ENCODE measurements at regions not wholly inside any gene's neighbourhood (a gene's known extent, or its start where the extent isn't known, plus 50 kb on each side); places are given as distances from the start of the nearest gene placed in this dataset.

DNA sequence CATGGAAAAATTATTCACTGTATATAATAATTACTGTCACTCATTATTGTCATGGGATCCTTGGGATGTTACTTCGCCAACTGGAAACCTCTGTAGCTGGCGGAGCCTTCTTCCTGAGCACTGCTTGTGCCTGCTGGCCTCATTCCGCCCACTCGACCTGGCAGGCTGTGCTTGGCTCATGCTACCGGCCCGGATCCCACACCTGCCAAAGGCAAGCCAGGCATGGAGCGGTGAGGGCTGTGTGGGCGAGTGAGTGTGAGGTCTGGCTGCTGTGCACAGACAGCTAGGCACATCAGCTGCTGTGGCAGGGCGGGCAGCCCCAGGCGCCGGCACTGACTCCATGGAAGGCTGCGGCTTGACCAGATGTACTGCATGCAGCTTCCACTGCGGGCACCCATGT is 78.4 kb downstream of the DISP1 start:
- ChIA-PET POLR2A (no interaction called here), CTCF (no interaction called here)
- H3K4me2 ChIP-seq, result no peak overlapping the region
- peaks cover 13% of the 10 kb centered on the region; the same call in 2 of the 3 replicates for H3K4me1 ChIP-seq
- DNase-seq (ENCODE audit: low read depth in 1 of 2, low spot score in 1 of 2) (no peak), FAIRE-seq (no peak), ATAC-seq (no peak)
- WGBS (ENCODE audit: missing lambda C conversion rate), result 84% methylated on average over 7 of the region's 13 CpGs
- H3K4me3 ChIP-seq, result no peak overlapping the region
- no peaks in the 10 kb centered on the region for H3K9me3 ChIP-seq
- TF ChIP-seq FOXS1 (CRISPR knock-in tag; IDR thresholded peaks at IDR 0.05) (no peak), HMGXB4 (CRISPR knock-in tag; IDR thresholded peaks at IDR 0.05; ENCODE audit: borderline replicate concordance) (no peak), ESRRA (IDR thresholded peaks at IDR 0.05; ENCODE audit: borderline replicate concordance, low read length) (no peak), ZFP36 (IDR thresholded peaks at IDR 0.05; ENCODE audit: borderline replicate concordance, partially characterized antibody) (no peak)
- TF ChIP-seq, protein P1, sequence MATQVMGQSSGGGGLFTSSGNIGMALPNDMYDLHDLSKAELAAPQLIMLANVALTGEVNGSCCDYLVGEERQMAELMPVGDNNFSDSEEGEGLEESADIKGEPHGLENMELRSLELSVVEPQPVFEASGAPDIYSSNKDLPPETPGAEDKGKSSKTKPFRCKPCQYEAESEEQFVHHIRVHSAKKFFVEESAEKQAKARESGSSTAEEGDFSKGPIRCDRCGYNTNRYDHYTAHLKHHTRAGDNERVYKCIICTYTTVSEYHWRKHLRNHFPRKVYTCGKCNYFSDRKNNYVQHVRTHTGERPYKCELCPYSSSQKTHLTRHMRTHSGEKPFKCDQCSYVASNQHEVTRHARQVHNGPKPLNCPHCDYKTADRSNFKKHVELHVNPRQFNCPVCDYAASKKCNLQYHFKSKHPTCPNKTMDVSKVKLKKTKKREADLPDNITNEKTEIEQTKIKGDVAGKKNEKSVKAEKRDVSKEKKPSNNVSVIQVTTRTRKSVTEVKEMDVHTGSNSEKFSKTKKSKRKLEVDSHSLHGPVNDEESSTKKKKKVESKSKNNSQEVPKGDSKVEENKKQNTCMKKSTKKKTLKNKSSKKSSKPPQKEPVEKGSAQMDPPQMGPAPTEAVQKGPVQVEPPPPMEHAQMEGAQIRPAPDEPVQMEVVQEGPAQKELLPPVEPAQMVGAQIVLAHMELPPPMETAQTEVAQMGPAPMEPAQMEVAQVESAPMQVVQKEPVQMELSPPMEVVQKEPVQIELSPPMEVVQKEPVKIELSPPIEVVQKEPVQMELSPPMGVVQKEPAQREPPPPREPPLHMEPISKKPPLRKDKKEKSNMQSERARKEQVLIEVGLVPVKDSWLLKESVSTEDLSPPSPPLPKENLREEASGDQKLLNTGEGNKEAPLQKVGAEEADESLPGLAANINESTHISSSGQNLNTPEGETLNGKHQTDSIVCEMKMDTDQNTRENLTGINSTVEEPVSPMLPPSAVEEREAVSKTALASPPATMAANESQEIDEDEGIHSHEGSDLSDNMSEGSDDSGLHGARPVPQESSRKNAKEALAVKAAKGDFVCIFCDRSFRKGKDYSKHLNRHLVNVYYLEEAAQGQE (IDR thresholded peaks at IDR 0.05), result no peak
- no peak overlapping the region for H3K27ac ChIP-seq

DNA sequence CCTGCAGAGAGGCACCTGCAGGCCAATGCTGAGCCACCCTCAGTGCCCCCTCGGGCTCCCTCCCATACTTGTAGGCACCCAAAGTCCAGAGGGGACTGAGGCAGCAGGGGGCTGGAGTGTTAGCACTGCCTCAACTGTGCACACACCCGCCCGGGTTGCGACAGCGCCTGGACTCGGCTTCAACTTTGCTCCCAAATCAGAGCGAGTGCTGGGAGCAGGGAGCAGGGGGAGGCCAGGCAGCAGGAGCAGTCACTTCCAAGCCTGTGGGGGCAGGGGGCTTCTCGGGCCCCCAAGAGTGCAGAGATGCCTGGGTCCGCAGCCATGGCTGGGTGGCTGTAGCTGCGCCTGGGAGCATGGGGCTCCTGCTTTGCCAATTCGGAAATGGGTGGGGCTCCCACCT is 79.5 kb downstream of the DISP1 start:
- ATAC-seq (no peak), DNase-seq (ENCODE audit: low read depth in 1 of 2, low spot score in 1 of 2) (no peak), FAIRE-seq (no peak)
- Histone ChIP-seq H3K9me3 (no peaks in the 10 kb centered on the region), H3K27ac (no peak overlapping the region), H3K4me1 (peaks cover 13% of the 10 kb centered on the region; the same call in 2 of the 3 replicates), H3K4me2 (no peak overlapping the region), H3K4me3 (no peak overlapping the region)
- no peak for TF ChIP-seq HEYL (CRISPR knock-in tag; IDR thresholded peaks at IDR 0.05)
- TF ChIP-seq RAD21 (conservative IDR thresholded peaks at IDR 0.05 in 1 of 2, IDR thresholded peaks at IDR 0.05 in 1 of 2), result no peak
- no peak for TF ChIP-seq HOXB13 (CRISPR knock-in tag; IDR thresholded peaks at IDR 0.05; ENCODE audit: low read depth)
- TF ChIP-seq ZNF302 (CRISPR knock-in tag; IDR thresholded peaks at IDR 0.05), result no peak
- TF ChIP-seq EHF (CRISPR knock-in tag; IDR thresholded peaks at IDR 0.05), result no peak
- TF ChIP-seq ATOH8 (CRISPR knock-in tag; IDR thresholded peaks at IDR 0.05; ENCODE audit: low read depth), result no peak
- no peak for TF ChIP-seq ZSCAN20 (CRISPR knock-in tag; IDR thresholded peaks at IDR 0.05)
- no peak for TF ChIP-seq TP53 (CRISPR knock-in tag; IDR thresholded peaks at IDR 0.05)
- no peak for TF ChIP-seq ZFP36 (IDR thresholded peaks at IDR 0.05; ENCODE audit: borderline replicate concordance, partially characterized antibody)
- no peak for TF ChIP-seq HMGXB4 (CRISPR knock-in tag; IDR thresholded peaks at IDR 0.05; ENCODE audit: borderline replicate concordance)
- no peak for TF ChIP-seq CEBPB (IDR thresholded peaks at IDR 0.05)
- TF ChIP-seq HOXA7 (CRISPR knock-in tag; IDR thresholded peaks at IDR 0.05), result no peak
- TF ChIP-seq ZC3H11A (IDR thresholded peaks at IDR 0.05), result no peak
- TF ChIP-seq MAZ (IDR thresholded peaks at IDR 0.05; ENCODE audit: borderline replicate concordance, low read depth, low read length), result no peak
- no peak for TF ChIP-seq E2F6 (IDR thresholded peaks at IDR 0.05; ENCODE audit: borderline replicate concordance, low read depth)
- TF ChIP-seq ELK1 (IDR thresholded peaks at IDR 0.05; ENCODE audit: low read depth, low read length), result no peak
- TF ChIP-seq FOXS1 (CRISPR knock-in tag; IDR thresholded peaks at IDR 0.05), result no peak
- CTCF ChIA-PET, result no interaction called here
- POLR2A ChIA-PET, result no interaction called here
- 88% methylated on average over 11 of the region's 11 CpGs for WGBS (ENCODE audit: missing lambda C conversion rate)
